ENCODE measurements at regions not wholly inside any gene's neighbourhood (a gene's known extent, or its start where the extent isn't known, plus 50 kb on each side); places are given as distances from the start of the nearest gene placed in this dataset.
A peak's percentile ranks its signal among the peaks of the same experiment; 100 is the strongest.

DNA sequence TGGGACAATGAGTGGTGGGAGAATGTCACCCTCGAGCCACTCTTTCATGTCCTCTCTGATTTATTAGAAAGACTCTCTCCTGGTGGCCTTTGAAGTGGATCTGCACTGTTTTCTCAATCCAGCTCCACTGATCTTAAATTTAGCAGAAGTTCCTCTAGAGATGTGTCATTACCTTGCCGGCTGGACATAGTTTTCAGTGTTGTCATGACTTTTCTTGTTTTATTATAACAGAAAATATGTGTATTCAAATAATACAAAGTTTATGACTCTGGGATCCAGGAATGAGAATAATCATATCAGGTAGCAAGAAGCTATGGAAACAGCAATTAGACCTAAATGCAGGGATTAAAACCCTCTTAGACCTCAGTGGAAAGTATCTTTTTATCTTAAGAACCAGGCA lies 247.5 kb upstream of the ELAC2 start:
- intact Hi-C loops (cut with micrococcal nuclease): no loop called here
- DNase-seq (no peak), ATAC-seq (no peak)

DNA sequence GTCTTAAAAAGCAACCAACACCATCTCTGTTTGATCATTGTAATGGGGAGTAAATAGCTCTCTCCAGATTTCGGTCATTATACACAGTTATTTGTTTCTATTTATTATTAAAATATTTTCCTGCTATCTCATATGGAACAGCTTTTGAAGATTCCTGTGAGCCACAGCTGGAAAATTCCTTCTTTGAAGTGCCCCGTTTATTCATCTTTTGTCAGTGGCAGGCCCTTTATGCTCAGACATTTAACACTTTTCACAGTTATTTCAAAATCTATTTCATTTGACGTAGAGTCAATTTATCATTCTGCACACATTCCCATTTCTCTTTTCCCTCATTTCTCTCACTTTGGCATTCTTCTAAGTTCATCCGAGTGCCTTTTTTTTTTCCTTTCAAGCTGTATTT lies 245.9 kb upstream of the ELAC2 start:
- DNase-seq: no peak
- no peak for ATAC-seq
- intact Hi-C loops (cut with micrococcal nuclease): no loop called here

DNA sequence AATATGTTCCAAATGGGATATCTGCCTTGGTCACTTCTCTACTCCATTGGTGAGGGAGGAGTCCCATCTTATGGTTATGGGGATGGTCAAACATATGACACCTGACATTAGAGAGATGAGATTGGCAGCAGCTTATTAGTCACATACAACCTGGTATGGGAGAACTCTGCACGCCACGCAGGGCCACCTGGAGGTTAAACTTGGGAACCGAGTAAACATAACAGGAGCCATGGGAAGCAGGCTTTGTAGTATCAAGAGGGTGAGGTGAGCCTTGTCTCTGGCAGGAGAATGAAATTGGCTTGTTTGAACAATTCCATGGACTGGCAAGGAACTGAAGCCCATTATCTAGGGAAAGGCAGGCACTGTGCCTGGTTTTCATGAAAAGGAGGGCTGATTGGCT lies 238.7 kb upstream of the ELAC2 start:
- intact Hi-C loops (cut with micrococcal nuclease): no loop called here
- no peak for DNase-seq
- ATAC-seq: no peak

DNA sequence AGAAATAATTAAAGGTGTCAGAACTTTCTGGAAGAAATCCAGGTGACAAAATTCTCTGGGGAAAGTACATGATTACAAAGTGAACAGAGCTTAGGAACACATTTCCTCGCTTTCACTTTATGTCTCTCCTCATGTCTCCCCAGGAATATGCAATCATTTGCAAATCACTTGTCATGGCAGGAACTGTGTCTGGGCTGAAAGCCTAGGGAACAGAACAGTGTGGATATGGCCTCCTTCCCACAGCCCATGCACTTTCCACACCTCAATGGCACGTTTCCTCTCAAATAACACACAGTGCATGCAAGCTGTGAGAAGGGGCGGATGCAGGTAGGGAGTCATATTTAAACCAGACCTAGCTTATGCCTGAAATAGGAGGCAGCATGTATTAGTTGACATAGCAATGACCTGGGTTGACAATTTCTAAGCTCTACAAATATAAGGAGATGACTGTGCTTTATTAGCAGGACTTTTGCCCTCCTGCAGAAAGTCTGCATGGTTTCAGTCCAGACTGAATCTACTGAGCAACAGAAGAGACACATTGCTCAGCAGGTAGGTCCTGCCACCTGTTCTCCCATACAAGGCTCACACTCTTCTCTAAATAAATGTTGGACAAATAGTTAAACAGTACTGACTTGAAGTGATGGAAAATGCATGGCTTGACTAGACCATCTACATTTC lies 236.0 kb upstream of the ELAC2 start:
- intact Hi-C loops (cut with micrococcal nuclease): no loop called here
- ATAC-seq (no peak), DNase-seq (no peak)

DNA sequence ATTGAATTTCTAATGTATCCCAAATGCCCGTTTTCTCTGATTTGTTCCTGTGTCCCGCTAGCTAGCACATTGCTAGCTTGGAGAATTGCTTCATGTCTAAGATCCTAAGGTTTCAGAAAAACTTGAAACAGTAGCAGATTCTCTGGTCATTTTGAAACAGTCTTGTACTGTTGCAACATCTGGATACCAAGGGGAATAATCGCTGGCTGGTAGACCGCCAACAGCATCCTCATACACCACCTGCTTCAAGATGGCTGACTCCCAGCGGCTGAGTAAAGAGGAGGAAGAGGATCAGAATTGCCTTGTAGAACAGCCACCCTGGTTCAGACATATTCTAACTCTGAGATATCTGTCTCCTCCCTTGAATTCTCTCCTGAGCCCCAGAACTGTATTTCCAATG lies 226.7 kb upstream of the ELAC2 start:
- intact Hi-C loops (cut with micrococcal nuclease): no loop called here
- DNase-seq (no peak), ATAC-seq (no peak)

DNA sequence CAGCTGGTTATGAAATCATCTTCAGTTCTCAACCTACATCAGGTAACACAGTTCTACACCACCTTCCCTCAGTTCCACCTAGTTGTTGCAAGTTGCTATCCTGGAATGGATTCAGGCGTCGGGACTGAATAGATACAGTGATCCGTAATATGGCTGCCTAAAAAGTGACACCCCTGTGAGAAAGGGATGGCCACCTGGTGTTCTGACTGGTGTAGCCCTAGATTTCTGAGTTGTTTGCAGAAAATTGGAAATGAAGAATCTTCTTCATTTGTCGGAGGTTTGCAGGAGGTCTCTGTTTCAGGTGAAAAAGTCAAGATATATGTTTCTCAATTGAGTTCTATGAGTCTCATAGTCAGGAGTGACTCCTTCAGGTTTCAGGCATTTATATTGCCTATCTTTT lies 225.8 kb upstream of the ELAC2 start:
- no peak for DNase-seq
- no peak for ATAC-seq
- intact Hi-C loops (cut with micrococcal nuclease): no loop called here

DNA sequence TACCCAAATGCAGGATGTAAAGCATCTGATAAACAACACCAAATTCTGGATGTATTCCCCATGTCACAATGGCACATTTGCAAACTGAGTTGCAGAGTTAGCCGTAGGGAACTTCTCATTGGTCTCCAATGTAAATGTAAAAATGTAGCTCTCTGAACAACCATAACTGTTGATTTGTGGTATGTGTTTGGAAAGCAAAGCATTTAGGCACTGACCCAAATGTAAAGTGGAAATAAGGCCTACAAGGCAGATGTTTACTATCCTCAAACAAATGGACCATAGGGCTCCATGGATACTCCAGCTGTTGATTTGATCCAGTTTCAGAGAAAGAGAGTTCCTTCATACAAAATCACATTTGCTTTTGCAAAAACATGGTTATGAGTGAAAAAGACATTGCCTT lies 223.0 kb upstream of the ELAC2 start:
- intact Hi-C loops (cut with micrococcal nuclease): no loop called here
- ATAC-seq (no peak), DNase-seq (no peak)

DNA sequence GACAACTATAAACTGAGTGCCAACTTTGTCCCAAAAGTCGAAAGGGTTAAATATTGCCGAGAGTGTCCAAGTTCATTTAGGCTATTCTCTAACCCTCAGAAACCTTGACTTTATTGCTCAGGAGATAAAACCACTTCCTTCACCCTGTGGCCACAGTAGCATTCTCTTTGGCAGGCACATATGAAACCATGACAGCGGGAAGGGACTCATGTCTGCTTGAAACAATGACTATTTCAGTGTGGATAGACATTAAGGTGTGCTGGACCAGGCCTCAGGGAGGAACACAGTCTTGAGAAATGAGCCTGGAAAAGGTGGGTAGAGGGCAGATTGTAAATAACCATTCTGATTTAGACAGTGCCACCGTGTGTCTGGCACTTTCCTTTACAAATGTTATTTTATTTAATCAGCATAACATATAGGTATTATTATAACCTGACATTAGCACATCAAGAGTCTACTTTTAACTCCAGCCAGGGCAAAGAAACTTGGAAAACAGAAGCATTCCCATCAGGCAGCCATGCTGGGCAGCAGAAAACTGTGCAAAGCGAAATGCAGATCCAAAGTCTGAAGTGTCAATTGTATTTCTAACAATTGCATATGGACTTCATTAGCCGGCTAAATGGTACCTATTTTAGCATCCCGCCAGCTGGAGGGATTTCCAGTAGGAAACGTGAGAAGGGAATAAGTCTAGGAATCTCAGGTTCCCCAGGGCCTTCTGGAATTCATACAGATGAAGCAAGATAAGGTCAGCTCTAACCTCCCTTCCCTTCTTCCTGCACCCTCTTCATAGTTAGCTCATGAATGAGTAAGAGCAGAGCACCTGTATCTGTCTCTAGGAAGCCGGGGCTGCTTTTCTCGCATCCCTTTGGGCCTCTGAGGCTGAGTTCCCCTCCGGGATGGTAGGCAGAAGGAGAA lies 212.8 kb upstream of the ELAC2 start:
- intact Hi-C loops (cut with micrococcal nuclease): no loop called here
- ATAC-seq (no peak), DNase-seq (no peak)

DNA sequence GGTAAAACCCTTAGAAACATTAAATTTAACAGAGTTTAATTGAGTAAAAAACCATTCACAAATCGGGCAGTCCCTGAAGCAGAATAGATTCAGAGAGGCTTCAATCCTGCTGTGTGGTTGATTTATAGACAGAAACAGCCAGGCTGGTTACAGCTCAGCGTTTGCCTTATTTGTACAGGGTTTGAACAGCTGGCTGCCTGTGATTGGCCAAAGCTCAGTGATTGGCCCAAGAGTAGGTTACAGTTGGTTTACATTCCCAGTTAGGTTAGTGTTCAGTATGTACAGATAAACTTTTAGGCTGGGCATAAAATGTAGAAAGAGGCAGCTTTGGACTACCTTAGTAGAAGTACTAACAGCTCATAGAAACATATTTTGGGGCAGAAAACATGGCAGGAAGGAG lies 210.4 kb upstream of the ELAC2 start:
- DNase-seq (no peak), ATAC-seq (no peak)
- intact Hi-C loops (cut with micrococcal nuclease): no loop called here

DNA sequence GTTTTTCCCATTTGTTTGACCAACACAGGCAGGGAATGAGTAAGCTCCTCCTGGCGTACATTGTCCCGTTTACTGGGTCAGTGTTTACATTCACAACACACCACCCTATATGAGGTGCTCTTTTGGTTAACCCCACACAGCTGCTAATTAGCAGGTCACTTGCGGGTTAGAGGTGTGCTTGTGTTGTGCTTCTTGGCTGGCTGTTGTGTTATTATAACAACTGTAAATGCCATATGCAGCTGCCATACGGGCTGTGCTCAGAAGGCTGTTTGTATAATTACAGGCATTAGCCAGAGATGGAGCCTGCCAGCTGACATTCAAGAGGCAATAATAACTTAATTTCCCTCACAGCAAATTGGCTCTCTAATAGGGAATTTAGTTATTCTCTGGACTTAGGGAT lies 205.1 kb upstream of the ELAC2 start:
- intact Hi-C loops (cut with micrococcal nuclease): no loop called here
- no peak for ATAC-seq

DNA sequence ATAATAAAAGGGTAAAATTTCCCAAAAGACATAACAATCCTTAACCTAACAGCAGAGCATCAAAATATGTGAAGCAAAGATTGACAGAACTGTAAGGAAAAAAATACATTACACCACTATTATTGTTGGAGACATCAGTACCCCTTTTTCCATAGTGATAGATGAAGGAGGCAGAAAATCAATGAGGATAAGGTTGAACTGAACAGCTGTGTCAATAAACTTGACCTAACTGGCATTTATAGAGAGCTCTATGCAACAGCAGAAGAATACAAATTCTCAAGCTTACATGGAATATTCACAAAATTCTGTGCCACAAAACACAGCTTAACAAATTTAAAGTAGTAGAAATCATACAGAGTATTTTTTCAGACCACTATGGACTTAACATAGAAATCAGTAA lies 195.0 kb upstream of the ELAC2 start:
- intact Hi-C loops (cut with micrococcal nuclease): no loop called here
- DNase-seq: no peak
- no peak for ATAC-seq

More for the DNA sequence above, 205.1 kb upstream of the ELAC2 start:
- no peak for DNase-seq

DNA sequence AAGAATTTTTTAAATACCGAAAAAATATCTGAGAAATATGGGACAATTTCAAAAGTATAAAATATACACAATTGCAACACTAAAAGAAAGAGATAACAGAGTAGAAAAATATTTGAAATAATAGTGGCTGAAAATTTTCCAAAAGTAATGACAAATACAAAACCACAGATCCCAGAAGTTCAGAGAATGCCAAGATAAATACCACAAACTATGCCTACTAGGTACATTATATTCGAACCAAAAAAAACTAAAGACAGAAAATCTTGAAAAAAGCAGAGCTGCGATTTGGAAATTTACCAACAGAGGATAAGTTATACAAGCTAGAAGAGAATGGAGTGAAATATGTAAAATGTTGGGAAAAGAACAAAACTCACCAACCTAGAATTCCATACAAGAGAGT lies 191.3 kb upstream of the ELAC2 start:
- intact Hi-C loops (cut with micrococcal nuclease): no loop called here
- no peak for ATAC-seq
- DNase-seq: no peak

DNA sequence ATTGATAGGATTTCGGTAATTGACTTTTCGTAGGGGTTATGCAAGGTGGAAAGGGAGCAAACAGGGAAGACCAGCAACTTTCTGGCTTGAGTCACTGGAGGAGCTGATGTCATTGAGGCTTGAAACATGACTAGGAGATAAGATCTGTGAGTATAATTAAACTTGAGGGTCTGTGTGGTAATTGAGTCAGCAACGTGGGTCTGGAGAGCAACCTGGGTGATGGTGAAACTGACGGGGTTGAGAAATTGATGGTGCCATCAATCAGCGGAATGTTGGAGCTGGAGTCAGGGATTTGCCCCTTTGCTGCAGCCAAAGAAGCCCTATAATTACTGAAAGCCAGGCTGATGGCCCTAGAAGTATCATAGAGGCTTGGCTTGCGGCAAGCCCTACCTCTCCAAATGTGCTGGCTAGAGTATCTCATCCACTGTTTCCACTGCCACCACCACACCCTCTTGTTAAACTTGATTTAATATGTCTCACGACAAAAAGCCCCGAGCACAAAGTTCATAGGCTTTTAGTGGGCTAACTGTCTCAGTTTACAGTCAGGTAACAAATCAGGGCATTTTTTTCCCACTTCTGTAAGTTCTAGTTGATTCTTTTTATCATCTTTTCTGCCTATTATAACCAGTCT lies 186.9 kb upstream of the ELAC2 start:
- DNase-seq: no peak
- intact Hi-C loops (cut with micrococcal nuclease): no loop called here
- ATAC-seq: no peak

DNA sequence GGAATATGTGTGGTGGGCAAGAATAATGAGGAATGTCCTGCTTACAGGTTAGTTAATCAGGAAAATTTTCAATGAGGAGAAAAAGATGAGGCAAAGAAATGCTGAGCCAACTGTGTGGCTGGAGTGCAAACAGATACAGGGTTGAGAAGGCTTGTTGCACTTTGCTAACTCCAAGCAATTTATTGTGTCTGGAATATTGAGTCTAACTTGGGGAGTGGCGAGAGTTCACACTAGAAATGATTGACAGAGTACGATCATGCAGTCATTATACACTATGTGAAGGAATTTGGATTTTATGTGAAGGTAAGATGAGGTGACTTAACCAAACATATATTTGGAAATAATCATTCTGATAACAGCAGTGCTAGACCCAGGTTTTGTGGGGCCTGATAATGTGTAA lies 185.0 kb upstream of the ELAC2 start:
- DNase-seq: no peak
- intact Hi-C loops (cut with micrococcal nuclease): no loop called here
- ATAC-seq: no peak

DNA sequence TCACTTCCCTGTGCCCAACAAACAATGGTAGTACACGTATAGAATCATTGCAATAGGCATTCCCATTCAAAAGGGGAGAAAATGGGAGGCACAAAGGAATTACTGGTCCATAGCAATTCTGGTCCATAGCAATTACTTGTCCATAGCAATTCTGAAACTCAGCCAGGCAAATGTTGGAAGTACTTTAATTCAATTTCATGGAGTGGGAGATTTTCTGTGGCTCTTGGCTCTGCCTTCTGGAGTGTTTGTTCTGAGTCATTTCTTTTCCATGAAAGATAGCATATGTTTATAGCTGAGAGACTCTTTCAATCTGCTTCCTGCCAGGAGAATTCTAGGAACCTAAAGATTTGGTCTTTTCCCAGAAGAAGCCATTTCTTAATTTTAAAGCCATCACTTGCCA lies 182.8 kb upstream of the ELAC2 start:
- DNase-seq: no peak
- intact Hi-C loops (cut with micrococcal nuclease): no loop called here
- no peak for ATAC-seq

DNA sequence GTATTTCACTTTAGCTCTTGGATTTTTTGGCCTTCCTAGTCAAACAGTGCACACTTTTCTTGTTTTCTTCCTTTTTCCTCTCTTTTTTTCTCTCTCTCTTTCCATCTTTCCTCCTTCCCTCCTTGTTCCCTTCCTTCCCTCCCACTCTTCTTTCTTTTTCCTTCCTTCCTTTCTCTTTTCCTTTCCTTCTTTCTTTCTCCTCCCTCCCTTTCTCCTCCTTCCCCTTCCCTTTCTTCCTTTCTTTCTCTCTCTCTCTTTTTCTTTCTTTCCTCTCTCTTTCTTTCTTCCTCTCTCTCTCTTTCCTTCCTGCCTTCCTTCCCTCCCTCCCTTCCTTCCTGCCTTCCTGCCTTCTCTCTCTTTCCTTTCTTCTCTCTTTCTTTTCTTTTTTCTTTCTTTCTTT lies 181.6 kb upstream of the ELAC2 start:
- intact Hi-C loops (cut with micrococcal nuclease): no loop called here
- ATAC-seq (no peak), DNase-seq (no peak)

DNA sequence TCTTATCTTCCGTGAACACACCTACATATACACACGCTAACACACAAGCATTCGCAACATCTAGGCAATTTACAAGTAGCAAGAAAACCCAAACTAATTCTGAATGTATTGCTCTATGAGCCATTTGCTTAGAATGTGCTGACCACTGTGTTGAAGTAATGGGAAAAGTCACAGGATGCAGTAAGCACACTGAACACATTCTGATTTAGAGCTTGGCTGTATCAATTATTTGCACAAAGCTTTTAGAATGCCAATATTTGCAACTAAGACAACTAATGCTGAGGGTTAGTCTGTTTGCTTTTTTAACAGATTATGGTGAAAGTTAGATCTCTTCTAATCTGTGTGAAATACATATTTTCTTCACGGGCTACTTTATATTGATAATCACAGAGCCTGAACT lies 179.8 kb upstream of the ELAC2 start:
- no peak for ATAC-seq
- intact Hi-C loops (cut with micrococcal nuclease): no loop called here
- DNase-seq: no peak

DNA sequence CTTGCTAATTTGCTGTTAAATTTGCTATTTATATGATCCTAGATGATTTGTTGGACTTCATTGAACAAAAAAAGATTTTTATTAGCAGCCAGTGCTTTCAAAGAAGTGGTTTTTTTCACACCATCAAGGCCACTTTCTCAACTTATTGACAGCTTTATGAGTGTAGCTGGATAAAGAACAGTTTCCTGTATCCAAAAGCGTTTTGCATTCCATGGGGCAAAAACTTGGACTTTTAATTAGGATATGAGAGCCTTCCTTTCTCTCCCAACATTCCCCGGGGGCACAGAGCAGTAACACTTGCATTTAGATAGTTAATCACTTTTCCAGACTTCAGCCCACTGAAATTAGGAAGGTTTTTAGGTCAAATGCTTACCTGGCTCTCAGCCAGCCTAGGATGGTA lies 177.1 kb upstream of the ELAC2 start:
- no peak for ATAC-seq
- intact Hi-C loops (cut with micrococcal nuclease): no loop called here
- no peak for DNase-seq

DNA sequence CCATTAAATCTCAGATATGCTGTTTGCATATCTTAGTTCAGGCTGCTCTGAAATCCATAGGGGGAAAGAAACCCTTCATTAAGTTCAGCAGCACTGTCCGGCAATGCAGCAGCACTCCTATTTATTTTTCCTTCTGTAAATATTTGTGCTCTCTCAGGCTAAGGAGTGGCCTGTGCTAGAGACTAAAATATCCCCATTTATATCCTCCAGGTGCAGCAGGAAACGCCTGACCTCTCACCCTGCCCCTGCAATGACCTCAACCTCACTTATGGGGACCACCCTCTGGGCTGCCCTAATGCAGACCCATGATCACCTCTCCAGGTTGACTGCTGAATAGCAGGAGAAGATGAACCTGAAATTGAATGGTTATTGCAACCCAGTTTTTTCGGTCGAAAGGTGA lies 165.0 kb upstream of the ELAC2 start:
- no peak for DNase-seq
- intact Hi-C loops (cut with micrococcal nuclease): no loop called here
- no peak for ATAC-seq

DNA sequence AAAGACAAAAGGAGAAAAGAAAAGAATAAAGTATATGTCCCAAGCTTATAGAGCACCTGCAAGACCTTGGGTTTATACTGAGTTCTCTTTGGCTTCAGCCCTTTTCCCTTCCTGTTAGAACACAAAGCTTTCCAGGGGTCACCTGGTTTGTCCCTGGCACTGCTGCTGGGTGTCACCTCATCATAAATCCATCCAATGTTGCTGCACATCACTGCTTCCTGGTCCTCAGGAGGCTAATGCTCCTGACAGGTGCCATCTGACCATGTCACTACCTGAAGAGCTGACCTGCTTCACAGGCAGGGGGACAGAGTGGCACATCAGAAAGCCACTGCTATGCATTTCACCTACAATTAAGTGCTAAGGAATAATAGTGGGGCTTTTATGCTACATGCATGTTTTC lies 164.6 kb upstream of the ELAC2 start:
- intact Hi-C loops (cut with micrococcal nuclease): no loop called here
- ATAC-seq (no peak), DNase-seq (no peak)

DNA sequence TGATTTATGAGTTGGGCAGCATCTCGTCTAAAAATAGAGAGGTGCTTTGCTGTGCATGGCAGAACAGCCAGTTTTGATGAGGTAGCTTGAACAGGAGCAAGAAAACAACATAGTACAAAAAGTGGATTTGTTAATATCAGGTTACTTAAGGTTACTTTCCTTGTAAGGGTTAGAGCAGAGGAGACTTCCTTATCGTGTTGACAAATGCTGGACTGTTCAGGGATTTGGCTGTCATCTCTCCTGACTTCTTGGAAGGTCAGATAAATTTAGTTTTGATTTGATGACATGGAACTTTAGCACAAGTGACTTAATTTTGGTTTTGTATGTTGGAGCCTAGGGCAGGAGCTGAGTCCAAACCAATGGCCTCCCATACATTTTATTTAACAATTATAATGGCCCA lies 163.9 kb upstream of the ELAC2 start:
- intact Hi-C loops (cut with micrococcal nuclease): no loop called here
- DNase-seq: no peak
- ATAC-seq: peak; percentile 67
